ENCODE measurements at regions not wholly inside any gene's neighbourhood (a gene's known extent, or its start where the extent isn't known, plus 50 kb on each side); places are given as distances from the start of the nearest gene placed in this dataset.
"Not testable (repeated sequence)": the region's sequence is repeated elsewhere in the genome, so short reads cannot be mapped to it uniquely, and the experiment has no call there.

DNA sequence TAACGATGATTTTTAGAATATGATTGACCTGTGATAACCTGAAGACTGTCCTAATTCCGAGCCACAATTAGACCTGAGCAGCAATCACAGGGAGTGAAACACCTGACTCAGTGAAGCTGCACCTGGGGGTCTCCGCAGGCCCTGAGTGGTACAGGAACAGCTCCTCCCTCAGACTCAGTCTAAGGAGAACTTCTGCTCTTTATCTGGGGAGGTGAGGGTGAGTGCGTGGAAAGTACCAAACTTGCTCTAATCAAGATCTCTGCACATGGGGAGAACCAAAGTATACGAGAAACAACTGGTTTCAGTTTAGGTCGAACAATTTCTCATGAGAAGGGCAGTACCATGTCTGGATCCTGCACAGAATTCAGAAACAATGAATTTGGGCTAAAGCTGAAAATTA lies 555.3 kb downstream of the TMEM121 start:
- ATAC-seq, result not testable (repeated sequence)

- ATAC-seq, result no peak
Observed at GRCh38 chr14:106083082-106083481, 556.7 kb downstream of the TMEM121 start.

GRCh38 chr14:106087837-106088236 lies 561.5 kb downstream of the TMEM121 start:
- ATAC-seq, result no peak

DNA sequence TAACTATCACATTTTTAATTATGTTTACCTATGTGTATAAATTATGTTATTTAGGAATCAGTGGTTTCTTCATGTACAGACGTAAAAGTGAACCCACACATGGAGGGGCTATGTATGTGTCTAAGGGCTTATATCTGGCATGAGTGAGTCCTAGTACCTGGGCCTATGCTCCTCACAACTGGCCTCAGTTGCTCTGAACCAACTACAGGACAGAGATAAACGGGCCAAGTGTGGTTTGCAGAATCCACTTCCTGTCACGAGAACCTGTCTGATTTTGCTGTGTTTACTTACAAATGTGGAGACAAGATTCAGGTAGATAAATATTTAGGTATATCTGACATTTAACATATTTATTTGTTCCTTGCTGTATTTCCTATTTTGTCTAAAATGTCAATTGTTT lies 562.5 kb downstream of the TMEM121 start:
- ATAC-seq, result not testable (repeated sequence)

- ATAC-seq, result no peak
Observed at GRCh38 chr14:106094654-106095189, 568.3 kb downstream of the TMEM121 start.

DNA sequence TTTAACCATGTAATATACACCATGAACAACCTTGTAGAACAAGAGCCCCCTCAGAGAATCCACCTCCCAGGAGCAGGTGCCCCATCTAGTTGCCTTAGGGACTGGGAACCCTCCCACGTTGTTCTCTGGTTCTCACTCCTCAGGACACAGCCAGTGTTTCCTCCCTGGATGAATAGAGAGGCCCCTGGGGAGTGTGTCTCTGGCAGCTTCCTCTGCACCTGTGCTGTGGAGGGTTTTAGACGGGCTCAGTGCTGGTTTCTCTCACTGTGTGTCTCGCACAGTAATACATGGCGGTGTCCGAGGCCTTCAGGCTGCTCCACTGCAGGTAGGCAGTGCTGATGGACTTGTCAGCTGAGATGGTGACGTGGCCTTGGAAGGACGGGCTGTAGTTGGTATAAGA lies 581.3 kb downstream of the TMEM121 start:
- ATAC-seq, result no peak

- no peak for ATAC-seq
Observed at GRCh38 chr14:106109337-106109736, 583.0 kb downstream of the TMEM121 start.

DNA sequence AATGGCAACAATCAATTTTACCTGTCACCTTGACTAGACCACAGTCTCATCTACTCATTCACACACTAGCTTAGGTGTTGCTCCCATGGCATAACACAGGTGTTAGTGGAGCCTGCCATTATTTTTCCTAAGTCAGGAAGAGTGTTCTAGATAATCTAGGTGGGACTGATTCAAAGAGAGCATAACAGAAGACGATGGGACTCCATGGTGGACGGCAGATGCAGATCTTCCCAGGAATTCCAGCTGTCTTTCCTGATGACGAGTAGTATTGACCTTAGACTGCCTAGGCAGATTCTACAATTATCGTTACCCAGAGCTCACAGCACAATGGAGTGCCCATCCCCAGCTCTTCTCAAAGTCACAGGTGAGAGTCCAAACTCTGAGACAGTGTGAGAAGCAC lies 589.0 kb downstream of the TMEM121 start:
- ATAC-seq, result no peak

DNA sequence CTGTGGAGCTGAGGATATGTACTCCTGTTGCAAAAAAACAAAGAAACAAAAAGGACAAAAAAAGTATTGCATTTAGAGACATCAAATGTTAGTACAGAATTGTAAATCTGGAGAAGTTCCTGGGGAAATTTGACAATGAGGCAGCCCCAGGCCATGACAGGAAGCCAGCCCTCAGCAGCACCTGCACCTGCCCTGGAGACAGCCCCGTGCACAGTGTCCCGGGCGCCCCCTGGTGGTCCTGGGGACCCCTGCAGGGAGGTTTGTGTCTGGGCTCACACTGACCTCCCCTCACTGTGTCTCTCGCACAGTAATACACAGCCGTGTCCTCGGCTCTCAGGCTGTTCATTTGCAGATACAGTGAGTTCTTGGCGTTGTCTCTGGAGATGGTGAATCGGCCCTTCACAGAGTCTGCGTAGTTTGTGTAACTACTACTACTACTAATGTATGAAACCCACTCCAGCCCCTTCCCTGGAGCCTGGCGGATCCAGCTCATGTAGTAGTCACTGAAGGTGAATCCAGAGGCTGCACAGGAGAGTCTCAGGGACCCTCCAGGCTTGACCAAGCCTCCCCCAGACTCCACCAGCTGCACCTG lies 590.1 kb downstream of the TMEM121 start:
- ATAC-seq, result not testable (repeated sequence)

DNA sequence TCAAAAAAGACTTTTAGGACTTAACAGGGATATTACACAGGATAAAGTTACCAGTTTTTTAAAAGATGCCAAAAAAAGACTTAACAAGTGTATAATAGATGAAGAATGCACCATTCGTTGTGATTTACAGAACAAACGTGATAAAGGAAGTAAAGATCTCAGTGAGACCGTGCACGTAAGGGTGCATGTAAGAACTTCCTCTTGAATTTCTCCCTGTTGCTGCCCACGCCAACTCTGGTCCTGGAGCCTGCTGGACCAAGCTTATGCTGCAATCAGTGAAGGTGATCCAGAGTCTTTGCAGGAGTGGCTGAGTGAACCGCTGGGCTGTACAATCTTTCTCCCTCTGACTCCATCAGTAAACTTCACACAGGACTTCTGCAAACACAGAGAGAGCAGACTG lies 593.7 kb downstream of the TMEM121 start:
- ATAC-seq, result no peak

DNA sequence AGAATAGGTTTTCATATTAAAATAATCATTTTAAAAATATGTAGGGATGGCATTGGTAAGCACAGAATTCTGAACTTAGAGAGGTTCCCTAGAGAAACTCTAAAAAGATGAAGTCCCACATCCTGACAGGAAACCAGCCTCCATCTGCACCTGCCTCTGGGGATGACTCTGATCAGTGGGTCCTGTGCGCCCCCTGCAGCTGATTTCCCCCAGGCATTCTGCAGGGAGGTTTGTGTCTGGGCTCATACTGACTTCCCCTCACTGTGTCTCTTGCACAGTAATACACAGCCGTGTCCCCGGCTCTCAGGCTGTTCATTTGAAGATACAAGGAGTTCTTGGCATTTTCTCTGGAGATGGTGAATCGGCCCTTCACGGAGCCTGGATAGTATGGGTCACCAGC lies 602.9 kb downstream of the TMEM121 start:
- no peak for ATAC-seq

GRCh38 chr14:106129904-106130661 lies 603.7 kb downstream of the TMEM121 start:
- not testable (repeated sequence) for ATAC-seq

DNA sequence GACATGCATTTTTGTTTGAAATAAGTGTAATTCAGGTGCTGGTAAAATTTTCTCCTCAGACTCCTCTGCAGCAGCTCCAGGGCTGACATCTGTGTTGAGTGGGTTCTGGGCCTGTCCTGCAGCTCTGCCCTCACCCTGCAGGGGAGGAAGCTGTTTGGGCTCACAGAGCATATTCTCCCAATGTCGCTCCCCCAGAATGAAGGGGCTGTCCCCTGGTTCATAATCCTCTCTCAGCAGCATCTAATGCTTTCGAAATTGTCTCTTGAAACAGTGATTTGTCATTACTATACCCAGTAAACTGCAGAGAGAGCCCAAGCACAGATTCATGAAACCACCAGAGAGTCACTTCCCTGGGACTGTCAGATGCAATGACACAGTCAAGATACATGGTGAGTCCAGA lies 606.7 kb downstream of the TMEM121 start:
- ATAC-seq, result not testable (repeated sequence)

GRCh38 chr14:106134886-106135285 lies 608.5 kb downstream of the TMEM121 start:
- ATAC-seq, result no peak

- no peak for ATAC-seq
Observed at GRCh38 chr14:106141242-106142220, 615.1 kb downstream of the TMEM121 start.

DNA sequence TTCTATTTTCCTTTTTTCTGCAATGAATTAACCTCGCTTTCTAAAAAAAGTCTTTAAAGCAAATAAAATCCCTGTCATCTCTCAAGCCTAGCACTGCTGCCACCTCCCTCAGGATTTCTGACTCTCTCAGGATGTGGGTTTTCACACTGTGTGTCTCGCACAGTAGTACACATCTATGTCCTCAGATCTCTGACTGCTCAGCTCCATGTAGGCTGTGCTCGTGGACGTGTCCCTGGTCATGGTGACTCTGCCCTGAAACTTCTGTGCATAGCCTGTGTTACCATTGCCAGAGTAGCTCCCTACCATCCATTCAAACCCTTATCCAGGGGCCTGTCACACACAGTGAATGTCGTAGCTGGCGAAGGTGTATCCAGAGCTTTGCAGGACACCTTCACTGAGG lies 619.3 kb downstream of the TMEM121 start:
- ATAC-seq, result not testable (repeated sequence)

DNA sequence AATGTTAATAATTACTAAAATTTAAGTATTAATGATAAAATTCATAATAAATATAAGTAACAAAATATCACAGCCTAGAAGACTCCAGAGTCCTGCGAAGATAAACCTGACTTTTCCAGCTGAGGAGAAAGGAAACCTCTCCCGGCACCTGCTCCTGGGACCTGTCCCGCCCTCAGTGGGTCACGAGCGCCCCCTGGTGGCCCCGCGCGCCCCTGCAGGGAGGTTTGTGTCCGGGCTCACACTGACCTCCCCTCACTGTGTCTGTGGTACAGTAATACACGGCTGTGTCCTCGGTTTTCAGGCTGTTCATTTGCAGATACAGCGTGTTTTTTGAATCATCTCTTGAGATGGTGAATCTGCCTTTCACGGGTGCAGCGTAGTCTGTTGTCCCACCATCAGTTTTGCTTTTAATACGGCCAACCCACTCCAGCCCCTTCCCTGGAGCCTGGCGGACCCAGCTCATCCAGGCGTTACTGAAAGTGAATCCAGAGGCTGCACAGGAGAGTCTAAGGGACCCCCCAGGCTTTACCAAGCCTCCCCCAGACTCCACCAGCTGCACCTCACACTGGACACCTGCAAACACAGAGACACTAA lies 627.1 kb downstream of the TMEM121 start:
- not testable (repeated sequence) for ATAC-seq

DNA sequence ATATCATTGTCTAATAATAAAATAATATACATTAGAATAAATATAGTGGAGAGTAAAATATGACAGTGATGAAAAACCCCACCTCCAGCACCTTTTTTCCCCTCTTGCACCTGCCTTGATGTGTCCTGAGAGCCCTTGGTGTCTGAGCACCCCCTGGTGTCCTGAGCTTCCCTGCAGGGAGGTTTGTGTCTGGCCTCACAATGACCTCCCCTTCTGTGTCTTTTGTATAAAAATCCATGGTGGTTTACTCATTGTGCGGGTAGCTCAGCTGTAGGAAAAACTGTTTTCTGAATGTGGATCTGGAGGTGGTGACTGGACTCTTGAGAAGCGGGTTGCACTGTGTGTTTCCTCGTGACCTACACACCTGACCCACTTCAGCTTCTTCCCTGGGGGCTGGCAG lies 636.9 kb downstream of the TMEM121 start:
- no peak for ATAC-seq

GRCh38 chr14:106163812-106164211 lies 637.4 kb downstream of the TMEM121 start:
- not testable (repeated sequence) for ATAC-seq

DNA sequence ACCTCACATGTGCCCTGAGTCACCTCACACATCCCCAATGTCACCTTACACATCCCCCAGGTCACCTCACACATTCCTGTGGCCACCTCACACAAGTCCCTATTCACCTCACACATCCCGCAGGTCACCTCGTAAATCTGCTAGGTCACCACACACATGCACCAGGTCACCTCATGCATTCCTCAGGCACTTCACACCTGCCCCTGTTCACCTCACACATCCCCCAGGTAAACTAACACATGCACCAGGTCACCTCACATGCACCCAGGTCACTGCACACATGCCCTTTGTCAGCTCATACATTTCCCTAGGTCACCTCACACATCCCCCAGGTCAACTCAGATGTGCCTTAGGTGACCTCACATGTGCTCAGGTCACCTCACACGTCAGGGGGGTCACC lies 639.8 kb downstream of the TMEM121 start:
- no peak for ATAC-seq

GRCh38 chr14:106166650-106167204 lies 640.3 kb downstream of the TMEM121 start:
- no peak for ATAC-seq

GRCh38 chr14:106170163-106170658 lies 643.8 kb downstream of the TMEM121 start:
- ATAC-seq, result not testable (repeated sequence)
